GM18907 (cell line): ENCODE measurements at regions not wholly inside any gene's neighbourhood (a gene's known extent, or its start where the extent isn't known, plus 50 kb on each side); places are given as distances from the start of the nearest gene placed in this dataset.

ENCODE experiments used
- ATAC-seq: cut with Tn5 transposase; IDR thresholded peaks from one replicate; pipeline ENCODE4 v1.9.1; 2021; ENCODE audit warnings: mild to moderate bottlenecking, moderate library complexity; ENCODE audit not compliant: unreplicated experiment

GRCh38 chr5:159525117-159525516 is 194.8 kb upstream of the IL12B start:
- ATAC-seq = no peak

DNA sequence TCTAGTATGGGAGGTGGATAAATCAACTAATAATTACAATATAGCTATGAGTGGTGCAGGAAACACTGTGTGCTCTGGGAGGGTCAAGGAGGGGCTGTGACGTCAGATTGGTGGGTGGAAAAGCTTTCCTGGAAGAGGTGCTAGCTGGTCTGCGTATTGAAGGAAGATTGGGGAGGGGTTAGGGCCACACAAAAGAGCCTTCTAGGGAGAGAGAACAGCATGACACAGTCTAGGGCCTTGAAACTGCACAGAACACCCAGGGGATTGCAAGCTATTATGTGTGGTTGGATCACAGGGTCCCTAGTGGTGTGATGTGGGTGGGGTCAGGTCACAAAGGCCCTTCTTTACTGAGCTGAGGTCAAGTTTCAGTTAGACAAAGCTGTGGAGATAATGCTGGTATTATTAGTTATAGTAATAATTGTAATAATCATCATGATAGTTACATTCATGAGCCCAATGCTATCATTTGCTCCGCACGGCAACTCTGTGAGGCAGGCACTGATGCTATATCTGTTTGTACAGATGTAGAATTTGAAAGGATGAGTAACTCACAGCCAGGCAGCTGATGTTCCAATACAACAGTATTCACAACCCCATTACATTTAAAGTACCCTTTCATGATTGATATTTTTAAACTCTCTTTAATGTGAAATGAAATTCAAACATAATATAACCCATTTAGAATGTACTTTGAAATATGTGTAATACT is 197.4 kb upstream of the IL12B start:
- no peak for ATAC-seq

GRCh38 chr5:159531554-159532105 is 201.3 kb upstream of the IL12B start:
- no peak for ATAC-seq

DNA sequence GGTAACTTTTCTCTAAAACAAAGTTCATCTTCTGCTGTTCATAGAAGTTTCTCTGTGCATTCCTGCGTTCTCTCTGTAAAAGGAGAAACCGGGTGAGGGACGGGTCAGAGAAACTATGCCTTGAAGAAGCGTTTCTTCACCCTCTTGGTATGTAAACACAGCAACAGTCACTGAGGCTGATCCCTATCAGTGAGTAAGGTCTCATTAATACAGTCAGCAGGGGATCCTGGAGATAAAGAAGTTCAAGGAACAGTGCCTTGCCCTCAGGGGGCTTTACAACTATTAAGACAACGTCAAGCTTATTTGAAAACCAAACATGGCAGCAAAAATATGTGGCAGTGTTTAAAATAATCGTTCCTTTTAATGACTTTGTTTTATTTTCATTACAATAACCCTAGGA is 202.9 kb upstream of the IL12B start:
- no peak for ATAC-seq

DNA sequence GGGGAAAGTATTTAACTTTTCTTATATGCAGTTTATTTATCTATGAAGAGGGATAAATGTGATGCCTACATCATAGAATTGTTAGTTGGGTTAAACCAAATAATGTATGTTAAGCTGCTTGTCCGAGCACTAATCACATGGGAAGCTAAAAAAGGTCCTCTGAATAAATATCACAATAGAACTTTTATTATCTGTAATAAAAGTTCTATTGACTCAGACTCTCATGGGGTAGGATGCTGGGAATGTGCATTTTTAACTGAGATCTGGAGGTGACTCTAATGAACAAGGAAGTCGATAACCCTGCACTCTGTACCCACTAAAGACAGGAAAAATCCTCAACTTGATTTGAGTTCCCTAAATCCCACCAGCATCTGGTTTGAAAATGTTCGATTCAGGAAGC is 205.9 kb upstream of the IL12B start:
- no peak for ATAC-seq

DNA sequence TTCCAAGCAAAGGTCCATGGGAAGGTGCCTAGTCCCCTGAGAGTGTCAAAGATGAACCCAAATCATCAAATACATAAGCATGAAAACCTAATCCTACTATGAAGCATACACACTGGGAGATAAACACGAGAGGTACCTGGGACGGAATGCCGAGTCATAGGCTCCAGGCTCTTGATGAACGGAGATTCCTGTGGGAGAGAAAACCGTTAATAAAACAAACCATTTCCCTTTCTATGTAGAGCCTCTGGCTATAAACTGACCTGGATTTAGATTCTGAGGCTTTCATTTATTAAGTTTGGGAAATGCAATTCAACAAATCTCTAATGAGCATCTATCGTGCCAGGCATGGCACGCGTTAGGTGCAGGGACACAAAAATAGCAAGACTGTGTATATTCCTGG is 206.4 kb upstream of the IL12B start:
- ATAC-seq = no peak

DNA sequence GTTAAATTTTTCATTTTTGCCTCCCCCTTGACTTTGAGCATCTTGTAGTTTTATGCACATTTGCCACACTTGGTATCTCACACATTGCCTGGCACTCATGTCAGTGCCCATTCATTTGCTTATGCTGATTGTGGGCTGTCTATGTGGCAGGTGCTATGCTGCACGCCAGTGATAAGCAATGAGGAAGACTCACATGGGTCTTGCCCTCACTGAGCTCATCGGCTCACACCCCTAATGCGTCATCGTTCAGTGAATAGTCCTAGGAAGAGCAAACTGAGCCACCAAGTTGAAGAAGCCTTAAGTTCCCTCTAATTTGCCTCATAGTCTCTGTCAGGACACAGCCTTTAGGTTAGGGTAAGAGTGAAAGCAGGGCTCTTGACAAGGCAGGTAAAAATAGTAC is 209.4 kb upstream of the IL12B start:
- no peak for ATAC-seq

- no peak for ATAC-seq
Measured at GRCh38 chr5:159543326-159543725, 213.0 kb upstream of the IL12B start.

DNA sequence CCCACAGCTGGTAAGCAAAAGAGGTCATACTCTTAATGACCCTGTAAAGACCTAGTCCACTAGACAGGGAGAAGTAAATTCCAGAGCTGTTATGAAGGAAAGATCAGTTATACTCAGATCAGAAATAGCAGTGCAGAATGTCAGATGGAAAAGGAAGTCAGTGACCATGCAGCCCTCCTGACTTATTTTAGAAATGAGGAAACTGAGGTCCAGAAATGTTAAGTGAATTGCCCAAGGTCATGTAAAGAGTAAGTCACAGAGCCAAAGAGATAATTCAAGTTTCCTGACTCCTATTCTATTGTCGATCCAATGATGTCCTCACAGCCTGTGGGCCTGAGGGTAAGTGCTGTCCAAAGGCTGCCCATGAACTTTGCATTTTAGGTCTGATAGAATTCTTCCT is 214.9 kb upstream of the IL12B start:
- no peak for ATAC-seq

DNA sequence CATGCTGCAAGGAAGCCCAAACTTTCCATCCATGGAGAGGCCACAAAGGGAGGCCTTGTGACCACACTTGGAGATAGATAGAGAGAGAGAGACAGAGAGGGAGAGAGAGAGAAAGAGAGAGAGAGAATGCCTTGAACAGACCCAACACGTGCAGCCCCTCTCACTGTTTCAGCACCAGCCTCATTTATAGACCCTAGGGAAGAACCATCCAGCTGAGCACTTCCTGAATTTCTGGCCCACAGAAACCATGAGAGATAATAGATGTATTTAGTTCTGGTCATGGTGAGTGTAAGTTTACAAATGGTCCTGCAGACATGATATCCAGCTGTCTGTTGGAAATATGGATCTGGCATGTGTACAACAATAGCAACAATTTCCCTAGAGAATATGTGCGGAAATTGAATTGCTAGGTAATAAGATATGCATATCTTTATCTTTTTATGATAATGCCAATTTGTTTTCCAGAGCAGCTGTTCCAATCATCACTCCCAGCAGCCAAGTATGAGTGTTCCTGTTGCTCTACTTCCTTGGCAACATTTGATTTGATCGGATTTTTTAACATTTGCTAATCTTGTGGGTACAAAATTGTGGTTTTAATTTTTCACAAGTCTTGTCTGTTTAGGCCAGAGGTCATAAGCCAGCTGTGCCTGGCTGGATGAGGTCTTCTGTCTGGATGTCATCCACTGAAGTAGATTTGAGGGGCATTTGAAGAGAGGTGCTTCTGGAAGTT is 217.3 kb upstream of the IL12B start:
- ATAC-seq = no peak

DNA sequence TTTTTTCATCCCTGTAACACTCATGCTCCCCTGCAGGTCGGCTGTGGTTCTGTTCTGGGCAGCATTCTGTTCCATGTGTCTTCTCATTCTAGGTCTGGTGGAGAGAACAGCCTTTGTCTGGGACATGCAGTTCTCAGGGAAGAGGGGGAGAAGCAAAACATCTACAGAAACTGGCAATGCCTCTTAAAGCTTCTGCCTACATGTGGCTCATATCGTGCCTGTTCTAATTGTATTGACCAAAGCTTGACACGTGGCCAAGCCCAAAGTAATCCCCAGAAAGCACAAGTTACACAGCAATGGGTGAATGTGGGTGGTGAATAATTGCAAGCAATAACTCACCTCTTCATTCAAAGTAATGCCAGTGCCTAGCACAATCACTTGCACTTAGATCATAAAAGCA is 218.2 kb upstream of the IL12B start:
- ATAC-seq = no peak

GRCh38 chr5:159549046-159549445 is 218.8 kb upstream of the IL12B start:
- no peak for ATAC-seq

GRCh38 chr5:159550951-159551350 is 220.7 kb upstream of the IL12B start:
- no peak for ATAC-seq

DNA sequence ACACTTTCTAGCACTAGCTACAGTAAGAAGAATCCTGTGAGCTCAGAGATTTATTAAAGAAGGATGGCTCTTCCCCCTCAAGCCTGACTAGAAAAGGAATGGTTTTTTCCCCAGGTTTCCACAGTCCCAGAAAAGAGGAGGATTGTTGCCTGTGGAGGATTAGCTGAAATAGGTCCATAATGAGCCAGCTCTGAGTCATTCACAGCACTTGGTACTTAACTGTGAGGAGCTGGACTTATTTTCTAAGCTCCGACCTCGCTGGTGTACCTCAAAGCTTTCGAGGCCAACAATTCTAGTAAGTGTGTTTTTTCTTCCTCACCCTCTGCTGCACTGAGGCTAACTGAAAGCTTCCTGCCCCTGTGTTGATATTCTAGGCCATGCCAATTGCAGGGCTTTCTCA is 222.5 kb upstream of the IL12B start:
- ATAC-seq = no peak

- ATAC-seq = no peak
Measured at GRCh38 chr5:159553792-159554191, 223.5 kb upstream of the IL12B start.

- ATAC-seq = no peak
Measured at GRCh38 chr5:159555084-159555483, 224.8 kb upstream of the IL12B start.

DNA sequence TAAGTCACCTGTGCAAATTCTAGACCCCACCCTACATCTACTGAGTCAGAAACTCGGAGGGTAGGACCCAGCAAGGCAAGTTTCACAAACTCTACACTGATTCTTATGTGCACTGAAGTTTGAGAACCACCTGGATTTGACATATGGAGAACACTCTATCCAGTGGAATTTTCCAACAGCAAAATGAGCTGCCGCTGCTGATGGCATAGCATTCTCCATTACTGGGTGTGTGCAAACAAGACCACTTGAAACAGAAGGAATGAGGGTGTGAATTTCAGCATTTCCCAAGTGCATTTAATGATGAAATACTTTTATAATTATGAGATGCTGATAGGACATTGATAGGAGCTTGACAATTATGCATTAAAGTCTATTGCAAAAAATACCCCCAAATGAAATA is 229.1 kb upstream of the IL12B start:
- ATAC-seq = no peak

DNA sequence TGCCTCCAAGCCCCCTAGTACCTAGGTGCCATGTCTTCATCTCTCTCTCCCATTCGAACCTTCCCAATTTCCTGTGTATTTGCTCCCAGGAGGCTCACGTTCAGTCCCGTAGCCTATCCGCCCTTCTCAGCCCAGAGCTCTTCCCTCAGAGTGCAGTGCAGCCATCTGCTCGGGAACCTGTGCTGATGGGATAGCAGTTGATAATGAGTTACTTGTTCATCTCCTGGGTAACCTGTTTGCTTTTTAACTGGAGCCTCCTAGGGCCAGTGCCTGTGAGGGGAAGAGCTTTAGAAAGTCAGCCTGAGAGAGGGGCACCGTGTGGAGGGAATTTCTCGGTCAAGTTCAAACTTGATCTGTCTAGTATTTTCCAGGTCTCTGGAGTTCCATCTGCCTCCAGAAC is 229.8 kb upstream of the IL12B start:
- no peak for ATAC-seq

- ATAC-seq = no peak
Measured at GRCh38 chr5:159564031-159564430, 233.7 kb upstream of the IL12B start.

DNA sequence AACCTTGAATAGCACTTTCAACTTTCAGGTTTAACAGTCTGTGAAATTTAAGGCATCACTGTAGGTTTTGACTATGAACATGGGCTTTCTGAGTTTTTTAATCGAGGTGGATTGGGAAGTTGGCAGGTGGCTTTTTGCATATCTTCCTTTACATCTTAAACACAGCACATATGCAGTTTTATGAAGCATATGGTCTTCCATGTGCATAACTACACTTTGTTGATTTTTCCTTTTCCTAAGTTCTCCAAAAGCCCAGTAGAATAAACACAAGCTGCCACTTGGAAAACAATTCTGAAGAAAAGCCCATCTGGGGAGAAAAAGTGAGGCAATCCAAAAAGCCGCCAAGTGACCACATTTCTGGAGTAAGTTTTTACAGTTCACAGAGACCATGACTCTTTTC is 236.5 kb upstream of the IL12B start:
- no peak for ATAC-seq

DNA sequence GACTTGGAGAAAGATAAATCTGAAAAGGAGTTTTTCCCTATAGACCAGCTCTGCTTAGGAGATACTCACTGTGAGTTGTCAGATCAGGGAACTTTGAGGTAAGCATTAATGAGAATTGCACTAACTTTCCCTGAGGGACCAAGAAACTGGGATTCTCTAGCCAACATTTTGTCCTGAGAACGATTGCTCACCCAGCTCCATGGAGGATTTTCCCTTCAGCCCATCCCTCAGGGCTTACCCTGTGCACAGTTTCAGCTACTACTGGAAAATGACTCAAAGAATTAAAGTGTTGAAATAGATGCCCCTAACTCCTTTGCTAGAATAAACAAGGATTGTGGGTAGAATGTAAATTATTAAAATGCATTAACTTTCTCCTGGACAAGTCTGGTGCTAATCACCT is 237.2 kb upstream of the IL12B start:
- no peak for ATAC-seq

- ATAC-seq = no peak
Measured at GRCh38 chr5:159571501-159572244, 241.4 kb upstream of the IL12B start.
